GM23248 (cell line): ENCODE measurements at regions not wholly inside any gene's neighbourhood (a gene's known extent, or its start where the extent isn't known, plus 50 kb on each side); places are given as distances from the start of the nearest gene placed in this dataset.

Experiments
- DNase-seq: peaks from one replicate; pipeline ENCODE4 v3.0.0-alpha.2; 2015
- H2AFZ ChIP-seq: fragments of 200-600 bp; sonication (generic); 2 replicates; pipeline ENCODE4 v1.6.1; 2016; ENCODE audit warnings: antibody characterized with exemption
- H3F3A ChIP-seq: fragments of 200-600 bp; sonication (generic); 2 replicates; pipeline ENCODE4 v1.6.1; 2016; ENCODE audit warnings: mild to moderate bottlenecking, antibody characterized with exemption, mixed run types; ENCODE audit not compliant: insufficient read depth
- H3K27ac ChIP-seq: fragments of 200-600 bp; sonication (generic); 2 replicates; pipeline ENCODE4 v1.5.1; 2016; ENCODE audit warnings: mild to moderate bottlenecking
- H3K27me3 ChIP-seq: fragments of 200-600 bp; sonication (generic); replicated peaks from 2 replicates; pipeline ENCODE4 v1.6.1; 2016; ENCODE audit warnings: mild to moderate bottlenecking; ENCODE audit not compliant: insufficient read depth
- H3K36me3 ChIP-seq: fragments of 200-600 bp; sonication (generic); 2 replicates; pipeline ENCODE4 v1.6.1; 2016; ENCODE audit warnings: low read depth, mild to moderate bottlenecking
- H3K4me1 ChIP-seq: fragments of 200-600 bp; sonication (generic); 2 replicates; pipeline ENCODE4 v1.6.1; 2016; ENCODE audit warnings: mild to moderate bottlenecking; ENCODE audit not compliant: insufficient read depth
- H3K4me2 ChIP-seq: fragments of 200-600 bp; sonication (generic); one replicate; pipeline ENCODE4 v1.6.1; 2016; ENCODE audit warnings: mild to moderate bottlenecking; ENCODE audit not compliant: unreplicated experiment
- H3K4me3 ChIP-seq: fragments of 200-600 bp; sonication (generic); 2 replicates; pipeline ENCODE4 v1.5.1; 2016; ENCODE audit warnings: mild to moderate bottlenecking
- H3K79me2 ChIP-seq: fragments of 200-600 bp; sonication (generic); 2 replicates; pipeline ENCODE4 v1.6.1; 2016; ENCODE audit warnings: mild to moderate bottlenecking; ENCODE audit not compliant: insufficient read depth
- H3K9ac ChIP-seq: fragments of 200-600 bp; sonication (generic); 2 replicates; pipeline ENCODE4 v1.6.1; 2016; ENCODE audit warnings: mild to moderate bottlenecking
- H3K9me2 ChIP-seq: fragments of 200-600 bp; sonication (generic); 2 replicates; pipeline ENCODE4 v1.6.1; 2016; ENCODE audit warnings: mixed run types, mild to moderate bottlenecking, moderate library complexity; ENCODE audit not compliant: insufficient read depth
- H3K9me3 ChIP-seq: fragments of 200-600 bp; sonication (generic); one replicate; pipeline ENCODE4 v1.6.1; 2017; ENCODE audit warnings: low read depth
- H4K20me1 ChIP-seq: fragments of 200-600 bp; sonication (generic); 2 replicates; pipeline ENCODE4 v1.6.0; 2016; ENCODE audit not compliant: insufficient read depth
- EZH2 ChIP-seq: fragments of 200-600 bp; sonication (generic); IDR thresholded peaks from 2 replicates; pipeline ENCODE4 v1.6.1; 2018; ENCODE audit warnings: antibody characterized with exemption, mild to moderate bottlenecking; ENCODE audit not compliant: insufficient read depth, poor library complexity, severe bottlenecking
- EZH2phosphoT487 ChIP-seq: fragments of 200-600 bp; sonication (generic); IDR thresholded peaks from 2 replicates; pipeline ENCODE4 v1.6.1; 2018; ENCODE audit warnings: antibody characterized with exemption, moderate library complexity, mild to moderate bottlenecking, low read depth; ENCODE audit not compliant: insufficient read depth
- WGBS, 2 experiments: methylation state at CpG; one replicate each; pipeline ENCODE4 v1.1.6; 2015 to 2017; ENCODE audit warnings: low lambda C conversion rate in 2 of 2, low coverage in 1 of 2; ENCODE audit errors: missing lambda C conversion rate in 2 of 2; 5-methylcytosine and 5-hydroxymethylcytosine counted together
- in situ Hi-C: fragments of 300-500 bp; cut with MboI; formaldehyde crosslinking; loops from 2 replicates; pipeline ENCODE4 v1.15.0; 2020

GRCh38 chr6:113530769-113531168, 326.4 kb upstream of the MARCKS start:
- DNase-seq, result peak; percentile 89
- Histone ChIP-seq H3K27ac (no peak overlapping the region), H3K4me3 (no peak overlapping the region), H3K4me1 (peaks cover 15% of the 10 kb centered on the region), H3F3A (peaks cover 16% of the 10 kb centered on the region), H3K36me3 (no peaks in the 10 kb centered on the region), H3K9ac (no peak overlapping the region), H3K79me2 (no peaks in the 10 kb centered on the region), H3K27me3 (no peaks in the 10 kb centered on the region), H4K20me1 (no peaks in the 10 kb centered on the region), H3K9me3 (no peaks in the 10 kb centered on the region), H2AFZ (no peak overlapping the region), H3K9me2 (no peaks in the 10 kb centered on the region), H3K4me2 (no peak overlapping the region)
- TF ChIP-seq EZH2phosphoT487 (no peak), EZH2 (no peak)
- WGBS, 2 experiments, result 70 to 79% methylated on average over 4 of the region's 4 CpGs
- in situ Hi-C loops, result no loop called here

GRCh38 chr6:113539202-113539601, 317.9 kb upstream of the MARCKS start:
- H3K4me3 ChIP-seq, result no peak overlapping the region
- peaks cover 20% of the 10 kb centered on the region for H3K4me1 ChIP-seq
- H3K9ac ChIP-seq, result no peak overlapping the region
- H3K9me3 ChIP-seq, result no peaks in the 10 kb centered on the region
- H3K79me2 ChIP-seq, result no peaks in the 10 kb centered on the region
- 100% methylated on average over 2 of the region's 2 CpGs for WGBS, 2 experiments
- peak overlapping the region; percentile 40 for H2AFZ ChIP-seq
- no peaks in the 10 kb centered on the region for H4K20me1 ChIP-seq
- DNase-seq, result no peak
- H3F3A ChIP-seq, result peaks cover 13% of the 10 kb centered on the region; the same call in 1 of the 2 replicates
- H3K27ac ChIP-seq, result no peak overlapping the region
- no peak overlapping the region for H3K4me2 ChIP-seq
- peaks cover 3% of the 10 kb centered on the region; the same call in 1 of the 2 replicates for H3K9me2 ChIP-seq
- H3K36me3 ChIP-seq, result no peaks in the 10 kb centered on the region
- in situ Hi-C loops, result no loop called here
- TF ChIP-seq EZH2phosphoT487, result no peak
- H3K27me3 ChIP-seq, result no peaks in the 10 kb centered on the region

GRCh38 chr6:113539623-113540022, 317.5 kb upstream of the MARCKS start:
- H2AFZ ChIP-seq, result peak overlapping the region; percentile 40
- TF ChIP-seq EZH2, result no peak
- no peak for TF ChIP-seq EZH2phosphoT487

GRCh38 chr6:113540466-113540865, 316.7 kb upstream of the MARCKS start:
- in situ Hi-C loops, result no loop called here
- peak overlapping the region; percentile 15 for H3K4me2 ChIP-seq

More at GRCh38 chr6:113539623-113540022, 317.5 kb upstream of the MARCKS start:
- peaks cover 3% of the 10 kb centered on the region; the same call in 1 of the 2 replicates for H3K9me2 ChIP-seq
- H3K79me2 ChIP-seq, result no peaks in the 10 kb centered on the region
- H3K27ac ChIP-seq, result no peak overlapping the region
- in situ Hi-C loops, result no loop called here
- no peak overlapping the region for H3K4me3 ChIP-seq
- no peak overlapping the region for H3K9ac ChIP-seq
- no peak overlapping the region for H3K4me2 ChIP-seq
- H3K4me1 ChIP-seq, result peaks cover 20% of the 10 kb centered on the region
- peaks cover 13% of the 10 kb centered on the region; the same call in 1 of the 2 replicates for H3F3A ChIP-seq
- peak; percentile 48 for DNase-seq
- no peaks in the 10 kb centered on the region for H3K9me3 ChIP-seq
- H3K27me3 ChIP-seq, result no peaks in the 10 kb centered on the region
- no peaks in the 10 kb centered on the region for H4K20me1 ChIP-seq
- no peaks in the 10 kb centered on the region for H3K36me3 ChIP-seq

GRCh38 chr6:113551168-113551567, 306.0 kb upstream of the MARCKS start:
- no peaks in the 10 kb centered on the region for H3K9me2 ChIP-seq
- no peaks in the 10 kb centered on the region for H3K36me3 ChIP-seq
- no peak overlapping the region for H3K27ac ChIP-seq
- H3K9ac ChIP-seq, result no peak overlapping the region
- no peak overlapping the region for H2AFZ ChIP-seq
- H3F3A ChIP-seq, result no peaks in the 10 kb centered on the region
- no peaks in the 10 kb centered on the region for H4K20me1 ChIP-seq
- in situ Hi-C loops, result no loop called here
- H3K9me3 ChIP-seq, result no peaks in the 10 kb centered on the region
- H3K4me2 ChIP-seq, result no peak overlapping the region
- no peaks in the 10 kb centered on the region for H3K27me3 ChIP-seq
- H3K4me3 ChIP-seq, result no peak overlapping the region
- no peaks in the 10 kb centered on the region for H3K4me1 ChIP-seq
- no peaks in the 10 kb centered on the region for H3K79me2 ChIP-seq
- TF ChIP-seq EZH2phosphoT487 (no peak), EZH2 (no peak)
- DNase-seq, result no peak
- WGBS, 2 experiments, result 100% methylated on average over 2 of the region's 2 CpGs

More at GRCh38 chr6:113540466-113540865, 316.7 kb upstream of the MARCKS start:
- Histone ChIP-seq H3K27me3 (no peaks in the 10 kb centered on the region), H4K20me1 (no peaks in the 10 kb centered on the region), H3K4me3 (no peak overlapping the region), H3K9ac (no peak overlapping the region), H3K27ac (no peak overlapping the region), H2AFZ (no peak overlapping the region), H3K9me2 (peaks cover 3% of the 10 kb centered on the region; the same call in 1 of the 2 replicates), H3K9me3 (no peaks in the 10 kb centered on the region), H3F3A (peaks cover 13% of the 10 kb centered on the region; the same call in 1 of the 2 replicates), H3K36me3 (no peaks in the 10 kb centered on the region), H3K4me1 (peaks cover 20% of the 10 kb centered on the region), H3K79me2 (no peaks in the 10 kb centered on the region)
- no peak for TF ChIP-seq EZH2
- no peak for TF ChIP-seq EZH2phosphoT487
- peak; percentile 29 for DNase-seq
